GM19395 (cell line): ENCODE measurements at regions not wholly inside any gene's neighbourhood (a gene's known extent, or its start where the extent isn't known, plus 50 kb on each side); places are given as distances from the start of the nearest gene placed in this dataset.
A peak's percentile ranks its signal among the peaks of the same experiment; 100 is the strongest.

Experiments used
- ATAC-seq: cut with Tn5 transposase; IDR thresholded peaks from one replicate; pipeline ENCODE4 v1.9.1; 2021; ENCODE audit warnings: mild to moderate bottlenecking, moderate library complexity; ENCODE audit not compliant: unreplicated experiment

GRCh38 chr9:31390403-31391025, 993.9 kb upstream of the ACO1 start:
- peak; percentile 65 for ATAC-seq

- no peak for ATAC-seq
Observed at GRCh38 chr9:31393240-31393639, 991.2 kb upstream of the ACO1 start.

GRCh38 chr9:31394015-31394473, 990.4 kb upstream of the ACO1 start:
- ATAC-seq: peak; percentile 49

GRCh38 chr9:31412081-31412480, 972.4 kb upstream of the ACO1 start:
- no peak for ATAC-seq

- ATAC-seq: no peak
Observed at GRCh38 chr9:31415164-31415563, 969.3 kb upstream of the ACO1 start.

GRCh38 chr9:31418419-31418818, 966.0 kb upstream of the ACO1 start:
- ATAC-seq: no peak

GRCh38 chr9:31443630-31444457, 940.6 kb upstream of the ACO1 start:
- ATAC-seq: peak; percentile 81

- peak; percentile 13 for ATAC-seq
Observed at GRCh38 chr9:31445357-31445756, 939.1 kb upstream of the ACO1 start.

- peak; percentile 72 for ATAC-seq
Observed at GRCh38 chr9:31445960-31446359, 938.5 kb upstream of the ACO1 start.

GRCh38 chr9:31467075-31467474, 917.4 kb upstream of the ACO1 start:
- no peak for ATAC-seq

- ATAC-seq: no peak
Observed at GRCh38 chr9:31470051-31470450, 914.4 kb upstream of the ACO1 start.

- no peak for ATAC-seq
Observed at GRCh38 chr9:31471010-31471409, 913.4 kb upstream of the ACO1 start.

- ATAC-seq: no peak
Observed at GRCh38 chr9:31486630-31487029, 897.8 kb upstream of the ACO1 start.

GRCh38 chr9:31490551-31491106, 893.8 kb upstream of the ACO1 start:
- no peak for ATAC-seq

- no peak for ATAC-seq
Observed at GRCh38 chr9:31492229-31492628, 892.2 kb upstream of the ACO1 start.

- ATAC-seq: peak; percentile 55
Observed at GRCh38 chr9:31500422-31500821, 884.0 kb upstream of the ACO1 start.

GRCh38 chr9:31519011-31519410, 865.4 kb upstream of the ACO1 start:
- ATAC-seq: peak; percentile 63

- peak; percentile 13 for ATAC-seq
Observed at GRCh38 chr9:31519424-31519823, 865.0 kb upstream of the ACO1 start.

- no peak for ATAC-seq
Observed at GRCh38 chr9:31519826-31520225, 864.6 kb upstream of the ACO1 start.

GRCh38 chr9:31520301-31521085, 864.0 kb upstream of the ACO1 start:
- peak; percentile 73 for ATAC-seq

GRCh38 chr9:31535651-31536050, 848.8 kb upstream of the ACO1 start:
- ATAC-seq: no peak
